Upper lobe of left lung (tissue), 4 donors: ENCODE measurements at regions not wholly inside any gene's neighbourhood (a gene's known extent, or its start where the extent isn't known, plus 50 kb on each side); places are given as distances from the start of the nearest gene placed in this dataset.

ENCODE experiments used
- CTCF ChIP-seq, 6 experiments: fragments of 450-650 bp in 4 of 6; fragments of 200-600 bp in 2 of 6; sonication (generic) in 2 of 6; IDR thresholded peaks; one replicate each; pipeline ENCODE4 v1.5.1; 2016 to 2019; ENCODE audit warnings: antibody characterized with exemption in 6 of 6
- EP300 ChIP-seq, 4 donors: sonication (generic); formaldehyde crosslinking; IDR thresholded peaks; one replicate each; pipeline ENCODE4 v1.5.1; 2017; ENCODE audit warnings: antibody characterized with exemption in 4 of 4, control low read depth in 2 of 4
- POLR2A ChIP-seq, 4 donors: fragments of 450-650 bp; IDR thresholded peaks; one replicate each; pipeline ENCODE4 v1.5.1; 2016 to 2017; ENCODE audit warnings: antibody characterized with exemption in 4 of 4, mild to moderate bottlenecking in 2 of 4
- POLR2AphosphoS5 ChIP-seq, 2 donors: sonication (generic); formaldehyde crosslinking; IDR thresholded peaks; one replicate each; pipeline ENCODE4 v1.5.1; 2017; ENCODE audit warnings: antibody characterized with exemption in 2 of 2

- TF ChIP-seq POLR2A (IDR thresholded peaks at IDR 0.05) = no peak
- TF ChIP-seq CTCF (IDR thresholded peaks at IDR 0.05) = no peak
- TF ChIP-seq EP300 (IDR thresholded peaks at IDR 0.05) = no peak
- TF ChIP-seq POLR2AphosphoS5 (IDR thresholded peaks at IDR 0.05) = no peak
These were observed 425.0 kb upstream of the ID2 start for GRCh38 chr2:8256905-8257304.
